K562 (cell line): ENCODE measurements at regions not wholly inside any gene's neighbourhood (a gene's known extent, or its start where the extent isn't known, plus 50 kb on each side); places are given as distances from the start of the nearest gene placed in this dataset.

Experiments
- ATAC-seq: fragments of 200-7000 bp; cut with Tn5 transposase; 3 replicates; pipeline ENCODE4 v1.9.1; 2020; ENCODE audit warnings: moderate library complexity
- BruUV-seq: library from RNA; stranded (reverse); fragments of 400-500 nt; replicated peaks from 2 replicates; lab custom pipeline; 2021; lab: Mats Ljungman, UMichigan
- CTCF ChIA-PET: fragments of 300-600 bp; formaldehyde crosslinking; extraction: SDS; loops from one replicate; lab custom pipeline; 2021; ENCODE audit warnings: low intra/inter-chr PET ratio; lab: Yijun Ruan, JAX
- POLR2A ChIA-PET: fragments of 300-600, 350-650 bp; sonication (Branson Sonifier 250); formaldehyde crosslinking; extraction: SDS; loops from one replicate; lab custom pipeline; 2021; ENCODE audit warnings: antibody characterized with exemption, inconsistent platforms; lab: Yijun Ruan, JAX
- DNase-seq, 4 experiments: peaks; one replicate each; pipeline versions ENCODE4 v3.0.0 to v3.0.0-alpha.2; 2011 to 2018; ENCODE audit warnings: low spot score in 3 of 4, mixed read lengths in 3 of 4; ENCODE audit errors: extremely low read depth in 1 of 4
- FAIRE-seq: peaks from 2 replicates; lab custom pipeline; 2011; peaks lifted over from hg19 to GRCh38; lab: Jason Lieb, UNC
- H2AFZ ChIP-seq: 2 replicates; pipeline ENCODE4 v1.6.0; 2011; ENCODE audit warnings: low read depth, low read length, control low read depth, inconsistent platforms
- H3K27ac ChIP-seq: fragments of 200-600 bp; 3 replicates; pipeline ENCODE4 v1.8.0; 2011; ENCODE audit warnings: low read depth, mild to moderate bottlenecking, control low read depth, inconsistent platforms, low read length, moderate library complexity, mixed read lengths; ENCODE audit errors: extremely low read depth
- H3K27me3 ChIP-seq, 2 experiments: fragments of 300-600 bp in 1 of 2; 2 replicates in 1 of 2; 3 replicates in 1 of 2; pipeline versions ENCODE4 v1.6.0 to v1.8.0; 2011; ENCODE audit warnings: inconsistent platforms in 2 of 2, low read length in 2 of 2, mild to moderate bottlenecking in 1 of 2, mixed read lengths in 1 of 2, moderate library complexity in 1 of 2; ENCODE audit not compliant: control insufficient read depth in 2 of 2, insufficient read depth in 2 of 2
- H3K36me3 ChIP-seq: fragments of 300-600 bp; 3 replicates; pipeline ENCODE4 v1.8.0; 2011; ENCODE audit warnings: mild to moderate bottlenecking, low read length, inconsistent platforms; ENCODE audit not compliant: control insufficient read depth, insufficient read depth
- H3K4me1 ChIP-seq, 2 experiments: fragments of 200-600 bp in 1 of 2; replicated peaks in 1 of 2; 2 replicates in 1 of 2; 3 replicates in 1 of 2; pipeline versions ENCODE4 v1.5.1 to v1.8.0; 2011; ENCODE audit warnings: inconsistent platforms in 2 of 2, low read length in 2 of 2, mild to moderate bottlenecking in 1 of 2, mixed read lengths in 1 of 2, moderate library complexity in 1 of 2; ENCODE audit not compliant: control insufficient read depth in 2 of 2, insufficient read depth in 2 of 2
- H3K4me2 ChIP-seq: 2 replicates; pipeline ENCODE4 v1.6.1; 2011; ENCODE audit warnings: low read length, control low read depth, inconsistent platforms, mixed read lengths; ENCODE audit not compliant: insufficient read depth
- H3K4me3 ChIP-seq: fragments of 200-600 bp; sonication (generic), shearing (Covaris generic); 2 replicates; pipeline ENCODE4 v1.5.1; 2016; ENCODE audit warnings: control low read depth, inconsistent platforms
- H3K79me2 ChIP-seq: fragments of 200-600 bp; 3 replicates; pipeline ENCODE4 v1.8.0; 2011; ENCODE audit warnings: low read length, inconsistent platforms; ENCODE audit not compliant: control insufficient read depth, insufficient read depth
- H3K9ac ChIP-seq, 2 experiments: 2 replicates each; pipeline versions ENCODE4 v1.6.0 to v1.6.1; 2011; ENCODE audit warnings: low read depth in 2 of 2, low read length in 2 of 2, control low read depth in 1 of 2, inconsistent platforms in 1 of 2, mild to moderate bottlenecking in 1 of 2, mixed read lengths in 1 of 2; ENCODE audit not compliant: insufficient read depth in 1 of 2
- H3K9me1 ChIP-seq: one replicate; pipeline ENCODE4 v1.6.0; 2011; ENCODE audit warnings: inconsistent platforms, mild to moderate bottlenecking, low read length, moderate library complexity; ENCODE audit not compliant: control insufficient read depth, insufficient read depth
- H3K9me3 ChIP-seq: replicated peaks from 2 replicates; pipeline ENCODE4 v1.5.1; 2011; ENCODE audit warnings: low read depth, low read length, inconsistent platforms; ENCODE audit not compliant: control insufficient read depth, insufficient read depth
- H4K20me1 ChIP-seq: replicated peaks from 2 replicates; pipeline ENCODE4 v1.6.1; 2011; ENCODE audit warnings: low read length, inconsistent platforms, mixed read lengths; ENCODE audit not compliant: control insufficient read depth, insufficient read depth
- ARID1B ChIP-seq: fragments of 450-650 bp; IDR thresholded peaks from 2 replicates; pipeline ENCODE4 v1.6.1; 2016; ENCODE audit warnings: antibody characterized with exemption, mild to moderate bottlenecking, inconsistent platforms
- CBFA2T3 ChIP-seq: fragments of 450-650 bp; IDR thresholded peaks from 2 replicates; pipeline ENCODE4 v1.6.1; 2017
- DPF2 ChIP-seq: fragments of 450-650 bp; IDR thresholded peaks from 2 replicates; pipeline ENCODE4 v1.6.1; 2016
- NFE2 ChIP-seq: IDR thresholded peaks from 2 replicates; pipeline ENCODE4 v1.6.1; 2014; ENCODE audit warnings: antibody characterized with exemption, low read depth
- POLR2H ChIP-seq: IDR thresholded peaks from 2 replicates; pipeline ENCODE4 v1.6.1; 2016; ENCODE audit warnings: missing genetic modification characterization, low read depth, mild to moderate bottlenecking, control low read depth, missing compliant biosample characterization, moderate library complexity
- SMAD4 ChIP-seq: fragments of 250-450 bp; sonication (Bioruptor Pico); conservative IDR thresholded peaks from 2 replicates; pipeline ENCODE4 v1.8.0; 2021; ENCODE audit warnings: inconsistent platforms, mild to moderate bottlenecking, moderate library complexity
- SMARCA4 ChIP-seq: fragments of 450-650 bp; IDR thresholded peaks from 2 replicates; pipeline ENCODE4 v1.6.1; 2016
- TAF7 ChIP-seq: fragments of 450-650 bp; IDR thresholded peaks from 2 replicates; pipeline ENCODE4 v1.6.1; 2016; ENCODE audit warnings: missing genetic modification characterization, missing compliant biosample characterization
- TAL1 ChIP-seq: fragments of 450-650 bp; IDR thresholded peaks from 2 replicates; pipeline ENCODE4 v1.6.1; 2016; ENCODE audit warnings: mild to moderate bottlenecking
- TEAD4 ChIP-seq, 2 experiments: sonication (generic) in 1 of 2; formaldehyde crosslinking in 1 of 2; IDR thresholded peaks; 2 replicates each; pipeline versions ENCODE4 v1.6.1 to v1.8.0; 2012 to 2022; ENCODE audit warnings: borderline replicate concordance in 1 of 2, inconsistent platforms in 1 of 2, low read length in 1 of 2, mild to moderate bottlenecking in 1 of 2, missing genetic modification reagents in 1 of 2
- WGBS: fragments of 100-300 bp; shearing (Covaris generic); methylation state at CpG from one replicate; pipeline ENCODE4 v1.1.6; 2016; ENCODE audit warnings: low coverage, mixed read lengths; ENCODE audit not compliant: insufficient coverage; ENCODE audit errors: missing lambda C conversion rate; 5-methylcytosine and 5-hydroxymethylcytosine counted together
- in situ Hi-C: fragments of 300-500 bp; cut with MboI; formaldehyde crosslinking; loops from 4 replicates; pipeline ENCODE4 v1.15.0; 2018; ENCODE audit warnings: inconsistent platforms, mixed read lengths
- intact Hi-C: fragments of 100-400 bp; cut with micrococcal nuclease; formaldehyde crosslinking; loops from 2 replicates; pipeline ENCODE4 v1.14.2; 2022
- TF ChIP-seq, protein P1 (sequence below): fragments of 450-650 bp; IDR thresholded peaks from 2 replicates; pipeline ENCODE4 v1.6.1; 2016
- TF ChIP-seq, protein P2 (sequence below): IDR thresholded peaks from 2 replicates; pipeline ENCODE4 v1.6.1; 2016; ENCODE audit warnings: missing genetic modification characterization, missing compliant biosample characterization
- TF ChIP-seq, protein P3 (sequence below): fragments of 450-650 bp; IDR thresholded peaks from 2 replicates; pipeline ENCODE4 v1.6.1; 2016; ENCODE audit warnings: low read depth, mild to moderate bottlenecking, moderate library complexity
- TF ChIP-seq, protein P4 (sequence below): fragments of 250-450 bp; sonication (Bioruptor Pico); IDR thresholded peaks from 2 replicates; pipeline ENCODE4 v1.5.0; 2022; ENCODE audit warnings: mild to moderate bottlenecking

DNA sequence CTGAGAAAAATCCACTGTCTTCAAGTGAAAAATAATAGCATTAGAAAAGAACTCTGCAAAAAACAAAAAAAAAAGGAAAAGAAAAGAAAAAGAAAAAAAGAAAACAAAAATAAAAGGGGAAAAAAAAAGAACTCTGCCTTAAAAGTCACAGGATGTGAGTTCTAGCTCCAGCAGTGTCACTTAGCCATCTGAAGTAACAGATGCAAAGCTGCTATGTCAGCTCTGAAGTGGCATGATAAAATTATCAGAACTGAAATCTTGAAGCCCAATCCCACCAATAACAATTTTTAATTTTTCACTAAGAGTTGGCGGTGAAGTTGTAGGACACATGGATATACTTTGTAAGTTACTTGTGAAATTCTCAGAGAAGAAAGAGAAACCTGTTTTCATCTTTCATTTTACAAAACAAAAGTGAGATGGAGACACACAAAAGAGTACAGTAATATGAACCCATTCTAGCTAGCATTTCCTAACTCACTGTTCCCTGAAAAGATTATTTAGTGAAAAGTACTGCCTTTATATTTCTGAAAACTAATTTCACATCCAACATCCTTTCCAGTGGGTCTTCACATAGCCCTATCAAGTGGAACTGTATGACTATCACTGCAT lies 103.5 kb downstream of the ELAPOR2 start:
- Histone ChIP-seq H3K4me3 (no peak overlapping the region), H3K27me3 (no peaks in the 10 kb centered on the region), H3K4me2 (no peak overlapping the region), H3K4me1 (peaks cover 0 to 15% of the 10 kb centered on the region in 2 experiments; a peak in 2 of 5 replicates), H3K9me3 (no peaks in the 10 kb centered on the region), H3K79me2 (0 out of 3 replicates have a peak, but pooled peaks cover 3% of the 10 kb centered on the region), H4K20me1 (no peaks in the 10 kb centered on the region), H3K9ac (no peak overlapping the region), H3K36me3 (no peaks in the 10 kb centered on the region), H3K9me1 (no peaks in the 10 kb centered on the region), H3K27ac (no peak overlapping the region), H2AFZ (no peak overlapping the region)
- intact Hi-C loops (no loop called here), in situ Hi-C loops (no loop called here)
- DNase-seq (no peak), FAIRE-seq (no peak), ATAC-seq (peak; percentile 71)
- 20% methylated on average over 1 of the region's 1 CpG for WGBS
- TF ChIP-seq SMARCA4 (peak; percentile 29; the same call in 1 of the 2 replicates), TEAD4 (IDR thresholded peaks at IDR 0.05; ENCODE audit: low read length) (peak; percentile 29; the same call in 1 of the 2 replicates), TEAD4 (CRISPR knock-in tag; IDR thresholded peaks at IDR 0.05; ENCODE audit: borderline replicate concordance) (no peak), TAL1 (0 out of 2 replicates have a peak, but pooled peaks have one; percentile 13), NFE2 (0 out of 2 replicates have a peak, but pooled peaks have one; percentile 20), ARID1B (peak; percentile 52), DPF2 (peak; percentile 20; the same call in 1 of the 2 replicates), CBFA2T3 (peak; percentile 45), TAF7 (no peak), SMAD4 (CRISPR knock-in tag) (no peak), POLR2H (tag) (0 out of 2 replicates have a peak, but pooled peaks have one; percentile 31)
- TF ChIP-seq, protein P1, sequence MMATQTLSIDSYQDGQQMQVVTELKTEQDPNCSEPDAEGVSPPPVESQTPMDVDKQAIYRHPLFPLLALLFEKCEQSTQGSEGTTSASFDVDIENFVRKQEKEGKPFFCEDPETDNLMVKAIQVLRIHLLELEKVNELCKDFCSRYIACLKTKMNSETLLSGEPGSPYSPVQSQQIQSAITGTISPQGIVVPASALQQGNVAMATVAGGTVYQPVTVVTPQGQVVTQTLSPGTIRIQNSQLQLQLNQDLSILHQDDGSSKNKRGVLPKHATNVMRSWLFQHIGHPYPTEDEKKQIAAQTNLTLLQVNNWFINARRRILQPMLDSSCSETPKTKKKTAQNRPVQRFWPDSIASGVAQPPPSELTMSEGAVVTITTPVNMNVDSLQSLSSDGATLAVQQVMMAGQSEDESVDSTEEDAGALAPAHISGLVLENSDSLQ = 0 out of 2 replicates have a peak, but pooled peaks have one; percentile 38
- TF ChIP-seq, protein P2, sequence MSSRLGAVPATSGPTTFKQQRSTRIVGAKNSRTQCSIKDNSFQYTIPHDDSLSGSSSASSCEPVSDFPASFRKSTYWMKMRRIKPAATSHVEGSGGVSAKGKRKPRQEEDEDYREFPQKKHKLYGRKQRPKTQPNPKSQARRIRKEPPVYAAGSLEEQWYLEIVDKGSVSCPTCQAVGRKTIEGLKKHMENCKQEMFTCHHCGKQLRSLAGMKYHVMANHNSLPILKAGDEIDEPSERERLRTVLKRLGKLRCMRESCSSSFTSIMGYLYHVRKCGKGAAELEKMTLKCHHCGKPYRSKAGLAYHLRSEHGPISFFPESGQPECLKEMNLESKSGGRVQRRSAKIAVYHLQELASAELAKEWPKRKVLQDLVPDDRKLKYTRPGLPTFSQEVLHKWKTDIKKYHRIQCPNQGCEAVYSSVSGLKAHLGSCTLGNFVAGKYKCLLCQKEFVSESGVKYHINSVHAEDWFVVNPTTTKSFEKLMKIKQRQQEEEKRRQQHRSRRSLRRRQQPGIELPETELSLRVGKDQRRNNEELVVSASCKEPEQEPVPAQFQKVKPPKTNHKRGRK = peak; percentile 71
- TF ChIP-seq, protein P3, sequence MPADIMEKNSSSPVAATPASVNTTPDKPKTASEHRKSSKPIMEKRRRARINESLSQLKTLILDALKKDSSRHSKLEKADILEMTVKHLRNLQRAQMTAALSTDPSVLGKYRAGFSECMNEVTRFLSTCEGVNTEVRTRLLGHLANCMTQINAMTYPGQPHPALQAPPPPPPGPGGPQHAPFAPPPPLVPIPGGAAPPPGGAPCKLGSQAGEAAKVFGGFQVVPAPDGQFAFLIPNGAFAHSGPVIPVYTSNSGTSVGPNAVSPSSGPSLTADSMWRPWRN = no peak
- TF ChIP-seq, protein P4, sequence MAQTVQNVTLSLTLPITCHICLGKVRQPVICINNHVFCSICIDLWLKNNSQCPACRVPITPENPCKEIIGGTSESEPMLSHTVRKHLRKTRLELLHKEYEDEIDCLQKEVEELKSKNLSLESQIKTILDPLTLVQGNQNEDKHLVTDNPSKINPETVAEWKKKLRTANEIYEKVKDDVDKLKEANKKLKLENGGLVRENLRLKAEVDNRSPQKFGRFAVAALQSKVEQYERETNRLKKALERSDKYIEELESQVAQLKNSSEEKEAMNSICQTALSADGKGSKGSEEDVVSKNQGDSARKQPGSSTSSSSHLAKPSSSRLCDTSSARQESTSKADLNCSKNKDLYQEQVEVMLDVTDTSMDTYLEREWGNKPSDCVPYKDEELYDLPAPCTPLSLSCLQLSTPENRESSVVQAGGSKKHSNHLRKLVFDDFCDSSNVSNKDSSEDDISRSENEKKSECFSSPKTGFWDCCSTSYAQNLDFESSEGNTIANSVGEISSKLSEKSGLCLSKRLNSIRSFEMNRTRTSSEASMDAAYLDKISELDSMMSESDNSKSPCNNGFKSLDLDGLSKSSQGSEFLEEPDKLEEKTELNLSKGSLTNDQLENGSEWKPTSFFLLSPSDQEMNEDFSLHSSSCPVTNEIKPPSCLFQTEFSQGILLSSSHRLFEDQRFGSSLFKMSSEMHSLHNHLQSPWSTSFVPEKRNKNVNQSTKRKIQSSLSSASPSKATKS (CRISPR knock-in tag) = no peak
- BruUV-seq = no TSS peak
- ChIA-PET CTCF (interaction anchor here (0.6 kb wide), 1 partner anchor 430 kb away, joined by 3 read pairs; no protein-coding TSS in a partner anchor), POLR2A (interaction anchor here (0.6 to 3.1 kb wide), 8 partner anchors 8 to 199 kb away, joined by 3 to 15 read pairs (median 4); partner anchors contain the start of gene DMTF1)
